B cell (primary cell): ENCODE measurements at regions not wholly inside any gene's neighbourhood (a gene's known extent, or its start where the extent isn't known, plus 50 kb on each side); places are given as distances from the start of the nearest gene placed in this dataset.

Experiments
- ATAC-seq: fragments of 200-7000 bp; cut with Tn5 transposase; one replicate; pipeline ENCODE4 v1.10.0; 2021; ENCODE audit warnings: low read depth, mild to moderate bottlenecking, moderate number of reproducible peaks, moderate library complexity
- CTCF ChIA-PET: fragments of 350-600 bp; sonication (Branson Sonifier 250); formaldehyde crosslinking; loops from one replicate; lab custom pipeline; 2021; ENCODE audit warnings: antibody characterized with exemption, inconsistent platforms; lab: Charles Lee
- POLR2A ChIA-PET: fragments of 350-600 bp; sonication (Branson Sonifier 250); formaldehyde crosslinking; loops from one replicate; lab custom pipeline; 2021; ENCODE audit warnings: antibody characterized with exemption; lab: Charles Lee
- DNase-seq: peaks from one replicate; pipeline ENCODE4 v3.0.0; 2013
- H2AFZ ChIP-seq: 2 replicates; pipeline ENCODE4 v1.6.1; 2012; ENCODE audit warnings: mild to moderate bottlenecking, low read depth, low read length; ENCODE audit not compliant: insufficient read depth, poor library complexity, severe bottlenecking
- H3K27ac ChIP-seq, 2 donors: 1 replicate in 1 of 2; 2 replicates in 1 of 2; pipeline ENCODE4 v1.5.1; 2012 to 2013; ENCODE audit warnings: low read length in 2 of 2, mild to moderate bottlenecking in 2 of 2, moderate library complexity in 1 of 2
- H3K27me3 ChIP-seq, 4 experiments: fragments of 200-600 bp in 1 of 4; sonication (generic) in 1 of 4; replicated peaks in 1 of 4; 1 replicate in 2 of 4; 2 replicates in 2 of 4; pipeline versions ENCODE4 v1.6.1 to v1.7.0; 2013 to 2016; ENCODE audit warnings: low read length in 3 of 4, mild to moderate bottlenecking in 2 of 4, mixed read lengths in 1 of 4, moderate library complexity in 1 of 4; ENCODE audit not compliant: insufficient read depth in 4 of 4, control insufficient read depth in 3 of 4; ENCODE audit errors: control extremely low read depth in 1 of 4
- H3K36me3 ChIP-seq, 2 experiments: replicated peaks in 1 of 2; 1 replicate in 1 of 2; 2 replicates in 1 of 2; pipeline versions ENCODE4 v1.6.1 to v1.7.1; 2013; ENCODE audit warnings: low read length in 1 of 2; ENCODE audit not compliant: insufficient read depth in 2 of 2, control insufficient read depth in 1 of 2; ENCODE audit errors: control extremely low read depth in 1 of 2, extremely low read depth in 1 of 2
- H3K4me1 ChIP-seq, 2 donors: fragments of 200-600 bp in 1 of 2; sonication (generic) in 1 of 2; 1 replicate in 1 of 2; 2 replicates in 1 of 2; pipeline versions ENCODE4 v1.5.1 to v1.6.1; 2013 to 2017; ENCODE audit warnings: low read length in 2 of 2; ENCODE audit not compliant: control insufficient read depth in 2 of 2, insufficient read depth in 2 of 2
- H3K4me2 ChIP-seq: replicated peaks from 2 replicates; pipeline ENCODE3; 2012; ENCODE audit warnings: mild to moderate bottlenecking, low read depth, low read length; ENCODE audit not compliant: poor library complexity, severe bottlenecking
- H3K4me3 ChIP-seq, 5 experiments: fragments of 200-600 bp in 1 of 5; sonication (generic) in 1 of 5; 1 replicate in 3 of 5; 2 replicates in 2 of 5; pipeline versions ENCODE4 v1.5.1 to v1.7.0; 2011 to 2016; ENCODE audit warnings: low read length in 4 of 5, mild to moderate bottlenecking in 4 of 5, low read depth in 2 of 5, control low read depth in 1 of 5, moderate library complexity in 1 of 5; ENCODE audit not compliant: insufficient read depth in 1 of 5; ENCODE audit errors: control extremely low read depth in 1 of 5, extremely low read depth in 1 of 5
- H3K79me2 ChIP-seq: fragments of 200-600 bp; sonication (generic); one replicate; pipeline ENCODE4 v1.6.0; 2016; ENCODE audit warnings: low read length; ENCODE audit not compliant: control insufficient read depth, insufficient read depth
- H3K9ac ChIP-seq: fragments of 200-600 bp; sonication (generic); 2 replicates; pipeline ENCODE4 v1.6.1; 2017; ENCODE audit warnings: mild to moderate bottlenecking, low read length, moderate library complexity
- H3K9me3 ChIP-seq, 3 donors: one replicate each; pipeline versions ENCODE4 v1.6.1 to v1.7.1; 2013; ENCODE audit warnings: low read length in 2 of 3; ENCODE audit not compliant: control insufficient read depth in 2 of 3, insufficient read depth in 1 of 3; ENCODE audit errors: control extremely low read depth in 1 of 3
- H4K20me1 ChIP-seq: 2 replicates; pipeline ENCODE4 v1.6.0; 2012; ENCODE audit warnings: mild to moderate bottlenecking, low read length; ENCODE audit not compliant: insufficient read depth, control insufficient read depth, poor library complexity, severe bottlenecking
- H3K27ac Mint-ChIP-seq: one replicate; pipeline ENCODE4 v1.8.0; 2021; ENCODE audit warnings: mixed read lengths
- H3K27me3 Mint-ChIP-seq: one replicate; pipeline ENCODE4 v1.8.0; 2021; ENCODE audit warnings: mixed read lengths
- H3K4me1 Mint-ChIP-seq: one replicate; pipeline ENCODE4 v1.8.0; 2021; ENCODE audit warnings: mixed read lengths
- H3K4me3 Mint-ChIP-seq: one replicate; pipeline ENCODE4 v1.8.0; 2021; ENCODE audit warnings: mixed read lengths
- H3K9me3 Mint-ChIP-seq: one replicate; pipeline ENCODE4 v1.8.0; 2022; ENCODE audit warnings: mixed read lengths; ENCODE audit not compliant: insufficient read depth
- CTCF ChIP-seq: fragments of 200-600 bp; IDR thresholded peaks from one replicate; pipeline ENCODE4 v1.8.0; 2022; ENCODE audit warnings: antibody characterized with exemption, mild to moderate bottlenecking
- EZH2 ChIP-seq: IDR thresholded peaks from 2 replicates; pipeline ENCODE4 v1.6.1; 2012; ENCODE audit warnings: borderline replicate concordance, low read depth, mild to moderate bottlenecking, moderate library complexity, low read length; ENCODE audit not compliant: insufficient read depth, poor library complexity, severe bottlenecking
- WGBS: methylation state at CpG from one replicate; pipeline ENCODE4 v1.1.5; 2013; ENCODE audit warnings: missing lambda C conversion rate; ENCODE audit not compliant: insufficient coverage; 5-methylcytosine and 5-hydroxymethylcytosine counted together
- intact Hi-C: fragments of 100-400 bp; cut with micrococcal nuclease; formaldehyde crosslinking; loops from one replicate; pipeline ENCODE4 v1.10.0; 2022

- Histone ChIP-seq H3K4me2 (no peak overlapping the region), H3K9ac (no peak overlapping the region), H2AFZ (no peak overlapping the region), H3K36me3 (no peaks in the 10 kb centered on the region), H3K27ac (no peak overlapping the region), H4K20me1 (no peaks in the 10 kb centered on the region), H3K79me2 (no peaks in the 10 kb centered on the region), H3K27me3 (no peaks in the 10 kb centered on the region), H3K4me1 (no peaks in the 10 kb centered on the region), H3K4me3 (no peak overlapping the region), H3K9me3 (no peaks in the 10 kb centered on the region)
- no peak for ATAC-seq
- WGBS, result 93% methylated on average over 2 of the region's 3 CpGs
- TF ChIP-seq CTCF (no peak), EZH2 (no peak)
- CTCF ChIA-PET, result no interaction called here
- intact Hi-C loops, result no loop called here
- peaks cover 9% of the 10 kb centered on the region for H3K9me3 Mint-ChIP-seq
- no peaks in the 10 kb centered on the region for H3K4me1 Mint-ChIP-seq
- H3K27me3 Mint-ChIP-seq, result no peaks in the 10 kb centered on the region
- H3K27ac Mint-ChIP-seq, result no peak overlapping the region
- DNase-seq, result no peak
- POLR2A ChIA-PET, result no interaction called here
- no peak overlapping the region for H3K4me3 Mint-ChIP-seq
These were observed 68.4 kb upstream of the FLRT2 start for GRCh38 chr14:85461432-85462133.

- H3K9ac ChIP-seq, result no peak overlapping the region
- Mint-ChIP-seq H3K27ac (no peak overlapping the region), H3K9me3 (peaks cover 3% of the 10 kb centered on the region), H3K4me1 (no peaks in the 10 kb centered on the region), H3K27me3 (no peaks in the 10 kb centered on the region), H3K4me3 (no peak overlapping the region)
- intact Hi-C loops, result no loop called here
- no peak overlapping the region for H3K4me3 ChIP-seq
- DNase-seq (no peak), ATAC-seq (no peak)
- WGBS, result 67% methylated on average over 1 of the region's 4 CpGs
- H3K36me3 ChIP-seq, result no peaks in the 10 kb centered on the region
- CTCF ChIA-PET, result no interaction called here
- H4K20me1 ChIP-seq, result no peaks in the 10 kb centered on the region
- POLR2A ChIA-PET, result no interaction called here
- H3K4me2 ChIP-seq, result no peak overlapping the region
- H3K27ac ChIP-seq, result no peak overlapping the region
- no peaks in the 10 kb centered on the region for H3K9me3 ChIP-seq
- no peaks in the 10 kb centered on the region for H3K4me1 ChIP-seq
- TF ChIP-seq CTCF, result no peak
- TF ChIP-seq EZH2, result no peak
- H2AFZ ChIP-seq, result no peak overlapping the region
- no peaks in the 10 kb centered on the region for H3K27me3 ChIP-seq
- no peaks in the 10 kb centered on the region for H3K79me2 ChIP-seq
These were observed 66.4 kb upstream of the FLRT2 start for GRCh38 chr14:85463512-85463911.
